ENCODE measurements at regions not wholly inside any gene's neighbourhood (a gene's known extent, or its start where the extent isn't known, plus 50 kb on each side); places are given as distances from the start of the nearest gene placed in this dataset.

GRCh38 chr3:104646196-104646595, 720.5 kb upstream of the ALCAM start:
- ATAC-seq (ENCODE audit: insufficient number of reproducible peaks, low FRiP score, low read depth) (no peak), DNase-seq (ENCODE audit: low spot score) (no peak)
- Histone ChIP-seq H3K27ac (no peak overlapping the region), H3K27me3 (replicated peaks; ENCODE audit: insufficient read depth) (no peaks in the 10 kb centered on the region), H3K4me3 (no peak overlapping the region), H3K4me1 (ENCODE audit: control insufficient read depth in 1 of 2, low read depth in 2 of 2) (no peaks in the 10 kb centered on the region), H3K9me3 (no peaks in the 10 kb centered on the region), H3K36me3 (no peaks in the 10 kb centered on the region)
- no peak for TF ChIP-seq CTCF (IDR thresholded peaks at IDR 0.05)

- H3K27me3 ChIP-seq (replicated peaks; ENCODE audit: insufficient read depth), result no peaks in the 10 kb centered on the region
Observed at GRCh38 chr3:104648823-104649222, 717.9 kb upstream of the ALCAM start.

GRCh38 chr3:104669083-104669482, 697.6 kb upstream of the ALCAM start:
- H3K27me3 ChIP-seq (replicated peaks; ENCODE audit: insufficient read depth), result no peaks in the 10 kb centered on the region
- H3K4me1 ChIP-seq (ENCODE audit: control insufficient read depth in 1 of 2, low read depth in 2 of 2), result no peaks in the 10 kb centered on the region
- H3K27ac ChIP-seq, result no peak overlapping the region
- ATAC-seq (ENCODE audit: insufficient number of reproducible peaks, low FRiP score, low read depth) (no peak), DNase-seq (ENCODE audit: low spot score) (no peak)
- no peak overlapping the region for H3K4me3 ChIP-seq
- H3K9me3 ChIP-seq, result no peaks in the 10 kb centered on the region
- H3K36me3 ChIP-seq, result no peaks in the 10 kb centered on the region
- no peak for TF ChIP-seq CTCF (IDR thresholded peaks at IDR 0.05)

More at GRCh38 chr3:104648823-104649222, 717.9 kb upstream of the ALCAM start:
- ATAC-seq (ENCODE audit: insufficient number of reproducible peaks, low FRiP score, low read depth) (no peak), DNase-seq (ENCODE audit: low spot score) (no peak)
- H3K27ac ChIP-seq, result no peak overlapping the region
- H3K9me3 ChIP-seq, result peaks cover 7% of the 10 kb centered on the region
- no peaks in the 10 kb centered on the region for H3K4me1 ChIP-seq (ENCODE audit: control insufficient read depth in 1 of 2, low read depth in 2 of 2)
- no peak overlapping the region for H3K4me3 ChIP-seq
- no peak for TF ChIP-seq CTCF (IDR thresholded peaks at IDR 0.05)
- H3K36me3 ChIP-seq, result no peaks in the 10 kb centered on the region

- no peak for TF ChIP-seq CTCF (IDR thresholded peaks at IDR 0.05)
- no peak for ATAC-seq (ENCODE audit: insufficient number of reproducible peaks, low FRiP score, low read depth)
- DNase-seq (ENCODE audit: low spot score), result no peak
- H3K9me3 ChIP-seq, result no peaks in the 10 kb centered on the region
- H3K27ac ChIP-seq, result no peak overlapping the region
- no peak overlapping the region for H3K4me3 ChIP-seq
- no peaks in the 10 kb centered on the region for H3K4me1 ChIP-seq (ENCODE audit: control insufficient read depth in 1 of 2, low read depth in 2 of 2)
- no peaks in the 10 kb centered on the region for H3K36me3 ChIP-seq
- no peaks in the 10 kb centered on the region for H3K27me3 ChIP-seq (replicated peaks; ENCODE audit: insufficient read depth)
Observed at GRCh38 chr3:104672331-104672730, 694.4 kb upstream of the ALCAM start.

- H3K27me3 ChIP-seq (replicated peaks; ENCODE audit: insufficient read depth), result no peaks in the 10 kb centered on the region
- no peak overlapping the region for H3K4me3 ChIP-seq
- no peaks in the 10 kb centered on the region for H3K4me1 ChIP-seq (ENCODE audit: control insufficient read depth in 1 of 2, low read depth in 2 of 2)
- H3K36me3 ChIP-seq, result no peaks in the 10 kb centered on the region
- no peak for ATAC-seq (ENCODE audit: insufficient number of reproducible peaks, low FRiP score, low read depth)
- DNase-seq (ENCODE audit: low spot score), result no peak
- H3K9me3 ChIP-seq, result no peaks in the 10 kb centered on the region
- H3K27ac ChIP-seq, result no peak overlapping the region
- no peak for TF ChIP-seq CTCF (IDR thresholded peaks at IDR 0.05)
Observed at GRCh38 chr3:104673981-104674380, 692.7 kb upstream of the ALCAM start.

Measured in thoracic aorta (tissue), 2 donors.